Head of caudate nucleus (tissue), 42 donors: ENCODE measurements at regions not wholly inside any gene's neighbourhood (a gene's known extent, or its start where the extent isn't known, plus 50 kb on each side); places are given as distances from the start of the nearest gene placed in this dataset.

ENCODE experiments used
- DNase-seq, 42 donors: peaks; one replicate each; pipeline versions ENCODE4 v3.0.0 to v3.0.0-alpha.2; 2020 to 2021; ENCODE audit warnings: mixed read lengths in 7 of 42
- intact Hi-C: fragments of 100-400 bp; cut with DNase I; formaldehyde crosslinking; loops from one replicate; pipeline ENCODE4 v1.15.0; 2022

GRCh38 chr7:3242398-3242972 is 58.6 kb upstream of the SDK1 start:
- intact Hi-C loops: no loop called here
- DNase-seq: no peak

DNA sequence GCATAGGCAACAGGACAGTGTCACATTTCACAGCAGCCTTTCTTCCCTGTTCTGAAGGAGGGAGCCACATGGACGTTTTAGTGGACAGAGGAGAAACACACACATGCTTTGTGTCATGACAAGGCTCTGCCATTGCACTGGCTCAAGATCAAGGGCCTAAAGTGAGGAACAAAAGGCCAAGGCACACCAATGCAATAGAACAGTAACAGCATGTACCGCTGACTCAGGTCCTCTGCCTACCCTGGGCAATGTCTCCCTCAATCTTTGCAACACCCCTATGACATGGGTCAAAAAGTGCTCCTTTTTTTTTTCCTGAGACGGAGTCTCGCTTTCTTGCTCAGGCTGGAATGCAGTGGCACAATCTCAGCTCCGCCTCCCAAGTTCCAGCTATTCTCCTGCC is 57.8 kb upstream of the SDK1 start:
- no peak for DNase-seq
- intact Hi-C loops: no loop called here

DNA sequence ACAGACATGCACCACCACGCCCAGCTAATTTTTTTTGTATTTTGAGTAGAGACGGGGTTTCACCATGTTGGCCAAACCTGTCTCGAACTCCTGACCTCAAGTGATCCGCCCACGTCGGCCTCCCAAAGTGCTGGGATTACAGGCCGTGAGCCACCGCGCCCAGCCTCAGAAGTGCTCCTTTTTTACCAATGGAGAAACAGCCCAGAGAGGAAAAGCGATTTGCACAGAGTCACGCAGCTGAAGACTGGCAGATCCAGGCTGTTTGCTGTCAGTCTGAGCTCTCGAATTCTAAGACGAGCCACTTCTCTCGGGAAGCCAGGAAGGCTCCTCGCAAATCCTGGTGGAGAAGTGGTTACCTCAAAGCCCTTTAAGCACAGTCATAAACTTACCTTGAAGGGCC is 57.4 kb upstream of the SDK1 start:
- intact Hi-C loops: no loop called here
- no peak for DNase-seq

DNA sequence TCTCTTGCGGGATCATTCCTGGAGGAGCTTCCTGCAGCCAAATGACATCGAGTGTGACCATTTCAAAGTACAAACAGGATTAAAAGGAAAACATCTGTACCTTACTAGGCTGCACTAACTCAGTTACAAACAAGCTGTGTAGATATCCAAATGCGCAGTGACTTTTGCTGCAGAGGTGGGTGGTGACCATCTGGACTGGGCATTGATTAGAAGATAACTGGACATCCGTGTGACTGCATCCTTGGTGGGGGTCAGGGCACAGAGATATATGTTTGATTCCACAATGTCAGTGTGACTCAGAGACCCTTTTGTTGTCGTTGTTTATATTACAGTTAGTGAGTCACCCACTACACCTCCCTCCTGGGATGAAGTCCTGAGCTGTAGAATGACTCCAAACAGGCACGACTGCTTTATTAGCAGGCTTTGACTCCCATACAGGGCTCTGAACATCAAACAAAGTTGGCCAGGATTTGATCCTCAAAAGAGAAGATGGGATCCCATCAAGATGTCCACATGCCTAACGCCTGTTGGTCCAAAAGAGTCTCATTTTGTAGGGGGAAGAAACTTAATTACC is 56.7 kb upstream of the SDK1 start:
- DNase-seq: no peak
- intact Hi-C loops: no loop called here

GRCh38 chr7:3245077-3245476 is 56.0 kb upstream of the SDK1 start:
- no peak for DNase-seq
- intact Hi-C loops: no loop called here

- intact Hi-C loops: no loop called here
- no peak for DNase-seq
Measured at GRCh38 chr7:3245721-3246120, 55.3 kb upstream of the SDK1 start.

- no peak for DNase-seq
- intact Hi-C loops: no loop called here
Measured at GRCh38 chr7:3246127-3246526, 54.9 kb upstream of the SDK1 start.

- no peak for DNase-seq
- intact Hi-C loops: no loop called here
Measured at GRCh38 chr7:3246651-3247050, 54.4 kb upstream of the SDK1 start.

GRCh38 chr7:3250725-3251124 is 50.3 kb upstream of the SDK1 start:
- DNase-seq: no peak
- intact Hi-C loops: no loop called here
